HG03135 (cell line): ENCODE measurements at regions not wholly inside any gene's neighbourhood (a gene's known extent, or its start where the extent isn't known, plus 50 kb on each side); places are given as distances from the start of the nearest gene placed in this dataset.
"Not testable (repeated sequence)": the region's sequence is repeated elsewhere in the genome, so short reads cannot be mapped to it uniquely, and the experiment has no call there.

Source experiments
- ATAC-seq: cut with Tn5 transposase; IDR thresholded peaks from one replicate; pipeline ENCODE4 v1.9.1; 2021; ENCODE audit warnings: mild to moderate bottlenecking, moderate library complexity; ENCODE audit not compliant: unreplicated experiment

DNA sequence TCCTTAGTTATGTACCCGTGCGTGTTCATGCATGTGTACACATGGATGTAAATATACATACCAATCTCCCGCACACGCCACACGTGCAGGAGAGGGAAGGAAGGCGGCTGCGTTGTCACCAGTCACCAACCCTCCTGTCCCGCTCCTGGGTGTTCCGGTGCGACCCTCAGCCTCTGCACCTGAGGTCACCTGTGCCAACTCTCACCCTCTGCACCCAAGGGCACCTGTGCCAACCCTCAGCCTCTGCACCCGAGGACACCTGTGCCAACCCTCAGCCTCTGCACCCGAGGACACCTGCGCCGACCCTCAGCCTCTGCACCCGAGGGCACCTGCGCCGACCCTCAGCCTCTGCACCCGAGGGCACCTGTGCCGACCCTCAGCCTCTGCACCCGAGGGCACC is 192.8 kb upstream of the SALL3 start:
- no peak for ATAC-seq

DNA sequence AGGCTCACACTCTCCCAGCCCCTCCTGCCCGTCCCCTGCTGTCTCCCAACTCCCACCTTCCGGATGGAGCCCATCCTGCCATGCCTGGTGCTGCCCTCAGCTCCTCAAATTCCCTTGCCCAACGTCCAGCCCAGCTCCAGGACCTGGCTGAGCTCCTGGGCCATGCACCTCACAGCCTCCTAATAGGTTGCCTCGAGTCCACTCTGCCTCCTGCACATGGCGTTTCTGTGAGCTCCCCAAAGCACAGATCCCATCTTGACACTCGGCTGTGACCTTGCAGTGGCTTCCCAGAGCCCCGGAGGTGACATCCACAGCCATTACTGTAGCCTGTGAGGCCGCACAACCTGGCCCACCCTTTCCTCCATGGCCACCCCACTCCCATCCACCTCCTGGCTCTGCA is 191.9 kb upstream of the SALL3 start:
- ATAC-seq, result no peak

DNA sequence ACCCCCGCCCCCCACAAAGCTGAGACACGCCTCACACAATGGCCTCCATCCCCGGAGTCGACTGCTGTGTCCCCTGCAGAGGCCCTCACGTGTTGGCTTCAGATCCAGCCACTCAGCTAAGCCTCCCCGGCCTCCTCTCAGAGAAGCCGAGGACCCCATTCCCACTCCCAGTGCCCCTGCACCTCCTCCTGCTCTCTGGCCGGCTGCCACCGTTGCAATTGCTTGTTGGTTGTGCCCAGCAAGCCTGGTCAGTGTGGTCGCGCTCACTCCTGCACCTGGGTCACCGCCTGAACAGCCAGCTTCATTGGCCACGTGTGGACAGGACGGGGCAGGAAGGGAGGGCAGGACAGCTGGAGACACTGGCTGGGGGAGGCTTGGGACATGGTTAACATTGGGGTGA is 191.5 kb upstream of the SALL3 start:
- no peak for ATAC-seq

DNA sequence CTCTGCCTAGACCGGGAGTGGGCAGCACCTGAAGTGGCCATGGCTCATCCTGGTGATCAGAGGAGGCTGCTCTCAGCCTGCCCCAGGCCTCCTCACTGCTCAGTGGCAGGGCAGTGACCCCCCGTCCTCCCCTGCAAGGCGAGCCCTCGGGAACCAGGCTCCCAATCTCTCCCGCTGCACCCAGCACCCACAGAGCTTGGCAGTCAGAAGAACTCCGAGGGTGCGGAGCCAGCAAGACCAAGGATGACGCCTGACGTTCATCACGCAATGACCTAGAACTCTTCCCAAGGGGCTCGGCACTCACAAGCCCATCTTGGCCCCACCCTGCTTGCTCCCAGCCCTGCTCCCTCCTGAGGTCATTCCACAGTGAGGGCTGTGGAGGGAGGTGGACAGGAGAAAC is 189.8 kb upstream of the SALL3 start:
- ATAC-seq, result no peak

DNA sequence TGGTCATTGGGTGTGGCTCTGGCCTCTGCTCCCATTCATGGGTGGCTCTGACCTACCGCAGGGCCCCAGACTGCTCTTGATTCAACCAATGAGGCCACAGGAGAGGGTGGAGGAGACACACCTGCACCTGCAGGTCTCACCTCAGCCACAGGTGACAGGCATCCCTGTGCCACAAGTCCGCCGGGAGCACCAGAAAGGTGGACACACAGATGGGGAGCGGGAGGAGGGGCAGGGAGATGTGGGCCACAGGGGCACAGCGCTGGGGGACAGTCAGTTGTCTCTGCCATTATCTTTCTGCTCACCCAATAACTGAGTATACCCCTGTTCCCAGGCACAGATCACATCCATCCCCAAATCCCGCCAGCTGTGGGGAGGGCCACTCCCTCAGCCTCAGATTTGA is 189.1 kb upstream of the SALL3 start:
- no peak for ATAC-seq

DNA sequence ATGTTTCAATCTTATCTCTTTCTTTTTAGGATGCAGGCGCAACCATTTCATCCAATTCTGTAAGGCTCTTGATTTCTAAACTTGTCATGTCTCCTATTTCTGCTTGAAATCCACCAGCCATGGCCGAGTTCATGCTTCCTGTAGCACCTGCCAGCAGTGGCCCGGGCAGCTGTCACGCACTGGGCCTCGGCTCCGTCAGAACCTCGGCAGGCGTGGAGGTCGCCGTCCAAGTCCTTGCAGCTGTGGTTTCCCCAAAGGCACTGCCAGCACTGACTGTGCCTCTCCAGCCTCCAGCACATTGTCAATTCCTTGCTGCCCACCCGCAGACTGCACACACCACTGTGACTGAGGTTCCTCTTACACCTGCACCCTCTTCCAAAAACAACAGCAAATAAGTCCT is 188.7 kb upstream of the SALL3 start:
- ATAC-seq, result no peak

DNA sequence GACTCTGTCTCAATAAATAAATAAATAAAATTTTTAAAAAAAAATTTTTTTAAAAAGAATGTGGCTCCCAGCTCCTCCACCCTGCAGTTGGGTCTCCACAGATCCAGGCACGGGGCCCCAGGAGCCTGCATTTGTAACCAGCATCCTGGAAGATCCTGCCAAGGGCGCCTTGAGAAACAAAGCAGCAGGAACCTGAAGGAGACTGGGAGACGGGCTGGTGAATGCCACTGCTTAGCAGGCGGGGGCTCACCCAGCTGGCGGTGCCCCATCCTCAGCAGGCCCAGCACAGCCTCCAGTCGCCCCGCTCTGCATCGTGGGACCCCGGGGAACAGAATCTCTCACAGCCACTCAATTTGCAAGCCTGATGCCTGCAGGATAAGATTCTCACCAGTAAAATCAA is 187.5 kb upstream of the SALL3 start:
- no peak for ATAC-seq

DNA sequence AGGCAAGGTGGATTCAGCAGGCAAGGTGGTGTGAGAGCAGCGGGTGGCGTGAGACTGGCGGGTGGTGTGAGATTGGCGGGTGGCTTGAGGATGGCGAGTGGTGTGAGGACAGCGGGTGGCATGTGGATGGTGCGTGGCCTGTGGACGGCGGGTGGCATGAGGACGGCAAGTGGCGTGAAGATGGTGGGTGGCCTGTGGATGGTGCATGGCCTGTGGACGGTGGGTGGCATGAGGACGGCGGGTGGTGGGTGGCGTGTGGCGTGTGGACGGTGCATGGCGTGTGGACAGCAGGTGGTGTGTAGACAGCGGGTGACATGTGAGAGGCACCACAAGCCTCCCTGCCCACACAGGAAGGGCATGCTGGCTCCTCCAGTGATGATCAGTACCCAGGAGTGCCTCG is 186.9 kb upstream of the SALL3 start:
- no peak for ATAC-seq

DNA sequence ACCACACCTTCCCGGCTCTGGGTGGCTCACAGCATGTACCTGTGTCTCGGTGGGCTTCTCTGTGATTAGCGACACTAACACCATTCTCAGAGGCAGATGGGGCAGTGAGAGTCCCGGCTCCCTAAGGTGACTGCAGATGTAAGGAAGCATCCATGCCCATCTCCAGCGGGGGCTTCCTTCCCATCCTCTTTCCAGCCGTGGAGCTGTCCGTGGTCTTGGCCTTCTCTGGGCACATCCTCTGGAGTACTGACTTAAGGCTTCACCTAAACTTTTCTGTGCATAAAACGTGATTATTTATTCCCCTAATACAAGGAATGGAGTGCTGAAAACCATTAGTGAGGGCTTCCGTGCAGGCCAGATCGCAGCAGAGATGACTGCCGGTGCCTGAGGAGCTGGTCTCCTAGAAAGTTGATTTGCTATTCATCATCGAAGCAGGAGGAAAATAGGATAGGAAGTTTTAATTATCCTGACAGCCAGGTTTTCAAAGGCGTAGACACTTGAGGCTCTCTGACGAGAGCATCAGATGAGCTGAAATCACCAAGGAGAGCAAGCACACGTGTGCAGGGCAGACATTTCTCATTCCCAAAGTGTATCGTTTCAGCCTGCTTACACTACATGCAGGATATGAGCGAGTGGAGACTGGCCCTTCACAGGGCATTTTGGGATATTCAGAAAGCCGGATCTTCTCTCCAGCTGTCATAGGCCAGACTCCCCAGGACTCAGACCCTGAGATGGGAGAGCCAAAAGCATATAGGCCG is 186.1 kb upstream of the SALL3 start:
- no peak for ATAC-seq

DNA sequence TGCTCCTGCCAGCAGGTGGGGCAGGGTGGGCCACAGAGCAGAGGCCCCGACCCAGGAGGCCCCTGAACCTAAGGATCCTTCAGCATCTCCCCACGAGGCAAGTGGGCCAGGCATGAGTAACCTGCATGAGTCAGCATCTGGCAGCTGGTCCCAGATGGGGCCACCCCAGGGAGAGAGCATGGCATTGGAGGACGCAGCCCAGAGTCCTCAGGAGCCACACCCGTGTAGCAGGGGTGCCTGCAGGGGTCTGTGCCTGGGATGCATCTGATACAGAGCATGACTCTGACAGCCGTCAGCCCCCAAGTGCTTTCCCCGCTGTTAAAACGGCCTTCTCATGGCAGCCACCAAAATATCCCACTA is 185.6 kb upstream of the SALL3 start:
- ATAC-seq, result no peak

DNA sequence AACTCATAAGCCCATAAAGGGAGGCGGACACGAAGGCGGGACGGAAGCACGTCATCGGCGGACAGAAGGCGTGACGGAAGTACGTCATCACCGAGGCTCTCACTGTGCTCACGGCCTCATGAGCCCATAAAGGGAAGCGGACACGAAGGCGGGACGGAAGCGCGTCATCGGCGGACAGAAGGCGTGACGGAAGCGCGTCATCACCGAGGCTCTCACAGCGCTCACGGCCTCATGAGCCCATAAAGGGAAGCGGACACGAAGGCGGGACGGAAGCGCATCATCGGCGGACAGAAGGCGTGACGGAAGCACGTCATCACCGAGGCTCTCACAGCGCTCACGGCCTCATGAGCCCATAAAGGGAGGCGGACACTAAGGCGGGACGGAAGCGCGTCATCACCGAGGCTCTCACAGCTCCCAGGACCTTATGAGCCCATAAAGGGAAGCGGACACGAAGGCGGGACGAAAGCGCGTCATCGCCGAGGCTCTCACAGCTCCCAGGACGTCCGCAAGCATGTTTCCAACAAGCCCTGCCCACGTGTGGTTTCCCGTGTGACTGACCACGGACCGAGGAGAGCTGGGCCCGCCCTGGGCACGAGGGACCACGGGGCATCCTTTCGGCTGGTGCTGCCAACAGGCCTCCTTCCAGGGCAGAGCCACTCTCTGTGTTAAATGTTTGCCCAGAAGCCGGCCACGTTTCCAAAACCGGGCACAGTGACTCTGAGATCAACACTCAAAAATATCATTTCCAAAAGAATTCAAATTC is 182.7 kb upstream of the SALL3 start:
- no peak for ATAC-seq

DNA sequence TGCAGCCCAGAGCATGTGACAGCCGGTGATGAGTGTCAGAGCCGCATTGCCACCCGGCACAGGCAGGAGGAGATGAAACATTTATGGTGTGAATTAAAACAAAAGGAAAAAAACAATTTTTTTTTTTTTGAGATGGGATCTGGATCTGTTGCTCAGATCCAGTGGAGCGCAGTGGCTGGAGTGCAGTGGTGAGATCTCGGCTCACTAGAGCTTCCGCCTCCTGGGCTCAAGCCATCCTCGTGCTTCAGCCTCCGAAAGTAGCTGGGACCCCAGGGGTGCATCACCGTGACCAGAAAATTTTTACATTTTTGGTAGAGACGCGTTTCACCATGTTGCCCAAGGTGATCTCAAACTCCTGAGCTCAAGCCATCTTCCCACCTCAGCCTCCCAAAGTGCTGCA is 182.1 kb upstream of the SALL3 start:
- ATAC-seq, result no peak

DNA sequence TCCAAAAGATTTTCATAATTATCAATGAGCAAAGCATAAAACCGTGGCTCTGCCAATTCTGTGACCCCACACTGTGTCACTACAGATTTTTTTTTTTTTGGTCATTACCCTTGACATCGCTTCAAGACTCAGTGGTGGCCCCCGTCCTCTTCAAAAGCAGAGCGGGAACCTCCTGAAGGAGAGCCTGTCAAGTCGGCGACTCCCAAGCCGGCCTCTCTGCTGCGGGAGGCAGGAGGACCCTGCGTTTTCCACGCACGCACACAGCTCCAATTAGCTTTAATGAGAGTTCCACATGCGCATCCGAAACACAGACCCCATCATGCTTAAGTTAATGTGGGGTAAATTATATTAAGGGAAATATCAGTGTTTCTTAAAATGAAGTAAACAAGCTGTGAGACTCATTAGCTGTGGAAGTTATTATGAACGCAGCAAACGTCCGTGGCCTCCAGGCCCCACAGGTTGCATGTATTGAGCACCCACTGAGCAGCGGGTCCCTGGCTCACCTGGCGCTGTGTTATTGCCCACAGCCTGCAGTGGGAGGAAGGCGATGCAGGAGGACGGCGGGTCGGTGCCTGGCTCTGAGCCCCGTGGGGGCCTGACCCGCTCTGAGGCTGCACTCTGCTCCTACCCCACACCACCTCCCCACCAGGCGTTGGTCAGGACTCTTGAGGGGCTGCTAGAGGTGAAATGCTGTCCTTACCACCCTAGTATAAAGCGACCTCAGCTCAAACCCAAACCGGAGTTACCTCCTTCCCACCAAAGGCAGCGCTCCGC is 181.0 kb upstream of the SALL3 start:
- ATAC-seq, result no peak

DNA sequence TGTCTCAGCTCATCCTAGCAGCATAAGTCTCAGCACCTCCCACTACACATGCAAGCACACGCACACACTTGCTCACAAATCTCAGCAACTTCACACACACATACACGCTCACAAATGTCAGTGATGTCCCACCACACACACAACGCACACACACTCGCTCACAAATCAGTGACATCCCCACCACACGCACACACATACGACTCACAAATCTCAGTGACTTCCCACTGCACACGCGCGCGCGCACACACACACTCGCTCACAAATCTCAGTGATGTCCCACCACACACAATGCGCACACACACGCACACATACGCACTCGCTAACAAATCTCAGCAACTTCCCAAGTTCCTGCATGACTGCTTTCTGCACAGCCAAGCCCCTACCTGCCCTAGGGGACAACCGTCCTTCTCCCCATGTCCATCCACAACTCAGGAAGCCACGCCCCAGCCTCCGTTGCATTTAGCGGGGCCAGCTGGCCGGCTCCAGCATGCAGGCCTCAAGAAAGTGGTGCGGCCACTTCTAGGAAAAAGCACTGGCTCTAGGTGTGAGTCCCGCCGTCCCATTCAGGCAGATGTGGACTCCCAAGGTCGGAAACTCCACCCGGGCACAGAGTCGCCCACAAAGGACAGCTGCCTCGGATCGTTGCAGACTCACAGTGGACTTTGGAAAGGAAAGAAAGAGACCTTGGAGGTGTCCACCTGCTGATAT is 180.1 kb upstream of the SALL3 start:
- ATAC-seq, result no peak

DNA sequence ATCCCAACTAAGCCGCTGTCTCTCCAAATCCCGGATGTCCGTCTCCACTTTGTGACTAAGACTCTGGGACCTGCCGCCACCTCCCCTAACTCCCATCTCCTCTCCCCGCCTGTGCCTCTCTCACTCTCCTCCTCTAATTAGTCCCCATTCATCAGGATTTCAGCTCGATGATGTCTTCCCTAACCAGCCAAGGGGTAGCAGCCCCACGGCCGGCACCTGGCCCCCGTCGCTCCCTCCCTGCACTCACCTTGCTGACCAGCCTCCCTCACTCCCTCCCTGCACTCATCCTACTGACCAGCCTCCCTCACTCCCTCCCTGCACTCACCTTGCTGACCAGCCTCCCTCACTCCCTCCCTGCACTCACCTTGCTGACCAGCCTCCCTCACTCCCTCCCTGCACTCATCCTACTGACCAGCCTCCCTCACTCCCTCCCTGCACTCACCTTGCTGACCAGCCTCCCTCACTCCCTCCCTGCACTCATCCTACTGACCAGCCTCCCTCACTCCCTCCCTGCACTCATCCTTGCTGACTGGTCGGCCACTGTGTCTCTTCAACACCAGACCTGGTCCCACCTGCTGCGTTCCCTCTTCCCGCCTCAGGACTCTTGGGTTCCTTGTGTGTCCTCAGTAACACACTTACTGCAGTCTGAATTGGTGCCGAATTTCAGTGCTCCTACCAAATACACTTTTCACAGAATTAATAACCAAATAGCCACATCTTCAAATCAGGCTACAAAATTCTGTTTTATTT is 179.3 kb upstream of the SALL3 start:
- ATAC-seq, result not testable (repeated sequence)

DNA sequence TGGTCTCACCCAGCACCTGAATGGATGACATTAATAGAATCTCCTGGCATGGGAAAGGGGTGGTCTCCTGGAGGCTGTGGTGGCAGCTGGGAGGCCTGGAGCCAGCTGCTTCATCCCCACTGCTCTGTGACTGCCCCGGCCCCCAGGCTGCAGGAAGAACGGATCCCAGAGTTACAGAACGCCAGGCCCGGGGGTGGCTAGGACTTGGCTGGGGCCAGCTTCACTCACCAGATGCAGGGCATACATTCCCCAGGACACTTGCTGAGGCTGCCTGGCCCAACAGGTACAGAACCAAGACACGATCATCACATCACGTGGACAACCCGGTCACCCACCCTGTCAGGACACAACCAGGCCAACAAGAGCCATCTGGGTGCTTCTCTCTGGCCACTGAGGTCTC is 178.6 kb upstream of the SALL3 start:
- ATAC-seq, result no peak

DNA sequence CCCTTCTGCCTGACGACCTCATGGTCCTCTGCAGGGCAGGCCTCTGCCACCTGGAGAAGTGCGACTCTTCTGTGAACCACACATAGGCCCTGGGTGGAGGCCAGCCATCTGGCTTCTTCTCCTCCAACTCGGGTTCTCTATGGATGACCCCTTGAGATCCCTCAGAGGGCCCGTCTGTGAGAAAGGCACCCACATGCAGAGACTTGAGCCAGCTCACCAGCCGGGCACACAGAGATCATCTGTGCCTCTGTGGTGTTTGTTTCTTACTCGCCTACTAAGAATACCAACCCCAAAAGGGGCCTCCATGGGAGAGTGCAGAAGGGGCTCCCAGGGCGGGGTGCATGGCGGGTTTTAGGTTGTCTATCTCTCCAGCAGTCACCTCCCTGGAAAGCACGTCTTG is 176.5 kb upstream of the SALL3 start:
- ATAC-seq, result no peak

DNA sequence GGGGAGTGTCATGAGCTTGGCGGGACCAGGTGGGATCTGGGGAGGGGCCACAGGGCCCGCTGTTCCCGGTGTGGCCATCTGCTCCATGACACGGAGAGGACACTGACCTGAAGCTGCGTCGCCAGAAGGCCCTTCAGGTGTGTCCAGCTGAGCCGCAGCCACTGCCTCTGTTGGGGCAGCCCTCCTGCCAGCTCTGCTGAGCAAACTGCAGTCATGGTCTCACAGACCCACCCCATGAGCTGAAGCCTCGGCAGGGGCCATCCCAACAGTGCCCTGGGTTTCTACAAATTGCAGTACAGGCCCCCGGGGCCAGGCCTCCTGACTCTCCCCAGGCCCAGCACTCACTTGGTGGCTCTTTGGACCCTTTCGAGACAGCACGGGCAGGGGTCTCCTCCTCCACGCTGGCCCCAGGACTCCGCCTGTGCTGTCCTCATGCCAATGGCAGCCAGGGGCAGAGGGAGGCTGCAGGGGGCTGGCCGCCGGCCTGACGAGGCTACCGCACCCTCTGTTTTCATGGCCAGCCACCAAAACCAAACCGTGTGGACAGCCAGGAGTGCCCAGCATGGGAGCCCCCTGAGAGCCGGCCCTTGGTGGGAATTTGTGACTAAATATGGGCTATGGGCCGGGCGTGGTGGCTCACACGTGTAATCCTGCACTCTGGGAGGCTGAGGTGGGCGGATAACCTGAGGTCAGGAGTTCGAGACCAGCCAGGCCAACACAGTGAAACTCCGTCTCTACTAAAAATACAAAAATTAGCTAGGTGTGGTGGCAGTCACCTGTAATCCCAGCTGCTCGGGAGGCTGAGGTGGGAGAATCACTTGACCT is 175.2 kb upstream of the SALL3 start:
- no peak for ATAC-seq

DNA sequence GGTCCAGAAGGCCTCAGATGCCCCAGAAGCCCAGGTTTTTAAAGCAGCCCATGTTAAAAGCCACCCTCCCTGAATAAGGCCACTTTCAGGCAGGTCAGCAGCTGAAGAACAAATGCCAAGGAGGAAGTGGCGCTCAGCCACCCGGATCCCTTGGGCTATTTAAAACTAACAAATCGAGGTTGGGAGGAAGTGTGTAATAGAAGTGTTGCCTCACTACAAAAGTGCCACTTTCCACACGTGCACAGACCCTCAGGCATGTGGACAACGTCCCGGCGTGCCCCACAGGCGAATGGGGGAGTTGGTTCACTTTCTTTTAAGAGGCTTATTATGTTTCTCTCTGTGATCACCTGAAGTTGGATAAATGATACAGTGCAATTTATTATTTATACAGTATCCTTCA is 173.8 kb upstream of the SALL3 start:
- no peak for ATAC-seq

DNA sequence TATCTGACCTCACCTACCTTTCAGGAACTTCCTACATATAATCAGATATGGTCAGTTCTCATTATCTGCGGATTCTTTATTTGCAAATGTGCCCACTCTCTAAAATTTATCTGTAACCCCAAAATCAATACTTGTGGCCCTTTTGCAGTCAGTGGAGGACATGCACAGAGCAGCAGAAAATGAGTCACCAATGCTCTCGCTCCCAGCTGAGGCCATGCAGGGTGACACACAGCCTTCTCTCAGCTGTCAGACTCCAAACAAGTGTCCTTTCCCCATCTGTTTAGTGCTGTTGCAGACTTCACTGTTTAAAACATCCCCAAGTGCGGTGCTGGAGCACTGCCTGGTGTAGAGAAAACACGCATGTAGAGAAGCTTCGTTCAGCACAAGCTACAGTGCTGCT is 171.9 kb upstream of the SALL3 start:
- ATAC-seq, result no peak
